ENCODE measurements at regions not wholly inside any gene's neighbourhood (a gene's known extent, or its start where the extent isn't known, plus 50 kb on each side); places are given as distances from the start of the nearest gene placed in this dataset.

DNA sequence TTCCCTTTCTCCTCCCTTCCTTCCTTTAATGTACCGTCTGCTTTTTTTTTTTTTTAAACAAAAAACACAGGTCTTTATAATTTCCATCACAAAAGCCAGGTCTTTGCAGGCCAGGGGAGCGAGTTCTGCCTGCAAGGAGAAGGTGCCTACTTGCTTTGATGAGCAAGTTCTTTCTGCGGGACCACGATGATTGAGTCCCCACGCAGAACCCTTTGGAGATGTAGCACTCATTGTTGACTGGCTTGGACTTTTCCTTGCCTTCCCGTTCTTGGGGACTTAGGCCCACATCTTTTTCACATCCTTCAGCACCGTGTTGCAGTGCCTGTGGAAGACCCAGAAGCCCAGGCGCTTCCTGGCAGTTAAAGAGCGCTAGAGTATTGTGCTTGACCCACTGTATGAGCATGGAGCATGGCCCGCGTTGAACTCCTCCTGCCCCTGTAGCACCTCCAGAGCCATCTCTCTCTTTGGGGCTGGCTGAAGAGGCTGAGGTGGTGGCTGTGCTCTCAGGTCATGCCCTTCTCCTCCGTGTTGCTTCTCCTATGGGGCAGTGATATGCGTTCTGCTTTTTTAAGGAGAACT is 177.6 kb downstream of the EXOC5 start:
- TF ChIP-seq CTCF (IDR thresholded peaks at IDR 0.05): no peak
- H3K4me1 Mint-ChIP-seq (ENCODE audit: unreplicated experiment): no peaks in the 10 kb centered on the region
- H3K27me3 Mint-ChIP-seq (ENCODE audit: unreplicated experiment): no peaks in the 10 kb centered on the region
- no peak overlapping the region for H3K27ac Mint-ChIP-seq (ENCODE audit: unreplicated experiment)
- no peak for DNase-seq (ENCODE audit: extremely low spot score, unreplicated experiment)
- peaks cover 9% of the 10 kb centered on the region for H3K9me3 Mint-ChIP-seq (ENCODE audit: unreplicated experiment)
- no peak overlapping the region for H3K4me3 Mint-ChIP-seq (ENCODE audit: unreplicated experiment)
- no peaks in the 10 kb centered on the region for H3K36me3 Mint-ChIP-seq (ENCODE audit: unreplicated experiment)

- Mint-ChIP-seq H3K27ac (ENCODE audit: unreplicated experiment) (no peak overlapping the region), H3K27me3 (ENCODE audit: unreplicated experiment) (no peaks in the 10 kb centered on the region), H3K4me1 (ENCODE audit: unreplicated experiment) (no peaks in the 10 kb centered on the region), H3K4me3 (ENCODE audit: unreplicated experiment) (no peak overlapping the region), H3K36me3 (ENCODE audit: unreplicated experiment) (no peaks in the 10 kb centered on the region), H3K9me3 (ENCODE audit: unreplicated experiment) (peaks cover 1% of the 10 kb centered on the region)
- no peak for TF ChIP-seq CTCF (IDR thresholded peaks at IDR 0.05)
- DNase-seq (ENCODE audit: extremely low spot score, unreplicated experiment): no peak
Measured at GRCh38 chr14:57089901-57090300, 178.8 kb downstream of the EXOC5 start.

GRCh38 chr14:57087841-57088240 is 180.9 kb downstream of the EXOC5 start:
- Mint-ChIP-seq H3K36me3 (ENCODE audit: unreplicated experiment) (no peaks in the 10 kb centered on the region), H3K4me1 (ENCODE audit: unreplicated experiment) (no peaks in the 10 kb centered on the region), H3K27ac (ENCODE audit: unreplicated experiment) (no peak overlapping the region), H3K9me3 (ENCODE audit: unreplicated experiment) (no peaks in the 10 kb centered on the region), H3K4me3 (ENCODE audit: unreplicated experiment) (no peak overlapping the region), H3K27me3 (ENCODE audit: unreplicated experiment) (peaks cover under 1% of the 10 kb centered on the region)
- TF ChIP-seq CTCF (IDR thresholded peaks at IDR 0.05): no peak
- no peak for DNase-seq (ENCODE audit: extremely low spot score, unreplicated experiment)

- Mint-ChIP-seq H3K4me3 (ENCODE audit: unreplicated experiment) (no peak overlapping the region), H3K4me1 (ENCODE audit: unreplicated experiment) (no peaks in the 10 kb centered on the region), H3K27me3 (ENCODE audit: unreplicated experiment) (peaks cover 2% of the 10 kb centered on the region), H3K9me3 (ENCODE audit: unreplicated experiment) (no peaks in the 10 kb centered on the region), H3K27ac (ENCODE audit: unreplicated experiment) (no peak overlapping the region), H3K36me3 (ENCODE audit: unreplicated experiment) (no peaks in the 10 kb centered on the region)
- TF ChIP-seq CTCF (IDR thresholded peaks at IDR 0.05): no peak
- DNase-seq (ENCODE audit: extremely low spot score, unreplicated experiment): no peak
Measured at GRCh38 chr14:57086271-57087162, 182.2 kb downstream of the EXOC5 start.

GRCh38 chr14:57085801-57086200 is 182.9 kb downstream of the EXOC5 start:
- Mint-ChIP-seq H3K4me1 (ENCODE audit: unreplicated experiment) (no peaks in the 10 kb centered on the region), H3K27ac (ENCODE audit: unreplicated experiment) (no peak overlapping the region), H3K4me3 (ENCODE audit: unreplicated experiment) (no peak overlapping the region), H3K9me3 (ENCODE audit: unreplicated experiment) (no peaks in the 10 kb centered on the region), H3K36me3 (ENCODE audit: unreplicated experiment) (no peaks in the 10 kb centered on the region), H3K27me3 (ENCODE audit: unreplicated experiment) (peaks cover 2% of the 10 kb centered on the region)
- no peak for TF ChIP-seq CTCF (IDR thresholded peaks at IDR 0.05)
- no peak for DNase-seq (ENCODE audit: extremely low spot score, unreplicated experiment)

Data from osteocyte (in vitro differentiated cells).